ENCODE measurements at regions not wholly inside any gene's neighbourhood (a gene's known extent, or its start where the extent isn't known, plus 50 kb on each side); places are given as distances from the start of the nearest gene placed in this dataset.

GRCh38 chr9:17970277-17970676, 391.4 kb downstream of the SH3GL2 start:
- no peak for DNase-seq (ENCODE audit: low read depth in 2 of 2)

- DNase-seq (ENCODE audit: low read depth in 2 of 2) = no peak
Measured at GRCh38 chr9:17978773-17979172, 399.9 kb downstream of the SH3GL2 start.

GRCh38 chr9:17986595-17986994, 407.7 kb downstream of the SH3GL2 start:
- no peak for DNase-seq (ENCODE audit: low read depth in 2 of 2)

GRCh38 chr9:17987189-17987588, 408.3 kb downstream of the SH3GL2 start:
- DNase-seq (ENCODE audit: low read depth in 2 of 2) = no peak

GRCh38 chr9:17988489-17988888, 409.6 kb downstream of the SH3GL2 start:
- DNase-seq (ENCODE audit: low read depth in 2 of 2) = no peak

- no peak for DNase-seq (ENCODE audit: low read depth in 2 of 2)
Measured at GRCh38 chr9:17990602-17991001, 411.7 kb downstream of the SH3GL2 start.

GRCh38 chr9:17993024-17993423, 414.2 kb downstream of the SH3GL2 start:
- DNase-seq (ENCODE audit: low read depth in 2 of 2) = no peak

GRCh38 chr9:17994695-17995425, 416.0 kb downstream of the SH3GL2 start:
- no peak for DNase-seq (ENCODE audit: low read depth in 2 of 2)

GRCh38 chr9:17996728-17997127, 417.9 kb downstream of the SH3GL2 start:
- no peak for DNase-seq (ENCODE audit: low read depth in 2 of 2)

GRCh38 chr9:18002718-18003438, 424.0 kb downstream of the SH3GL2 start:
- no peak for DNase-seq (ENCODE audit: low read depth in 2 of 2)

GRCh38 chr9:18006591-18006990, 427.7 kb downstream of the SH3GL2 start:
- DNase-seq (ENCODE audit: low read depth in 2 of 2) = no peak

- no peak for DNase-seq (ENCODE audit: low read depth in 2 of 2)
Measured at GRCh38 chr9:18007621-18008020, 428.8 kb downstream of the SH3GL2 start.

GRCh38 chr9:18009902-18010301, 431.0 kb downstream of the SH3GL2 start:
- DNase-seq (ENCODE audit: low read depth in 2 of 2) = no peak

- no peak for DNase-seq (ENCODE audit: low read depth in 2 of 2)
Measured at GRCh38 chr9:18010492-18010891, 431.6 kb downstream of the SH3GL2 start.

GRCh38 chr9:18012170-18012569, 433.3 kb downstream of the SH3GL2 start:
- DNase-seq (ENCODE audit: low read depth in 2 of 2) = no peak

GRCh38 chr9:18014556-18014955, 435.7 kb downstream of the SH3GL2 start:
- DNase-seq (ENCODE audit: low read depth in 2 of 2) = no peak

- DNase-seq (ENCODE audit: low read depth in 2 of 2) = no peak
Measured at GRCh38 chr9:18015116-18015515, 436.2 kb downstream of the SH3GL2 start.

GRCh38 chr9:18017136-18017535, 438.3 kb downstream of the SH3GL2 start:
- DNase-seq (ENCODE audit: low read depth in 2 of 2) = no peak

GRCh38 chr9:18018221-18018620, 439.4 kb downstream of the SH3GL2 start:
- no peak for DNase-seq (ENCODE audit: low read depth in 2 of 2)

- no peak for DNase-seq (ENCODE audit: low read depth in 2 of 2)
Measured at GRCh38 chr9:18018661-18019060, 439.8 kb downstream of the SH3GL2 start.

GRCh38 chr9:18020121-18020745, 441.4 kb downstream of the SH3GL2 start:
- DNase-seq (ENCODE audit: low read depth in 2 of 2) = no peak

- no peak for DNase-seq (ENCODE audit: low read depth in 2 of 2)
Measured at GRCh38 chr9:18022642-18023041, 443.8 kb downstream of the SH3GL2 start.

GRCh38 chr9:18023332-18023731, 444.5 kb downstream of the SH3GL2 start:
- DNase-seq (ENCODE audit: low read depth in 2 of 2) = no peak
